Activated T-helper 17 cell treated with anti-CD3 and anti-CD28 coated beads, Interleukin-2, amount 50 U/mL, for 72 hours (primary cell): ENCODE measurements at regions not wholly inside any gene's neighbourhood (a gene's known extent, or its start where the extent isn't known, plus 50 kb on each side); places are given as distances from the start of the nearest gene placed in this dataset.
"Not testable (repeated sequence)": the region's sequence is repeated elsewhere in the genome, so short reads cannot be mapped to it uniquely, and the experiment has no call there.

Experiments used
- ATAC-seq: fragments of 150-1000 bp; cut with Tn5 transposase; replicated peaks from 2 replicates; pipeline ENCODE4 v1.10.0; 2021; ENCODE audit warnings: mild to moderate bottlenecking, moderate library complexity
- H3K27ac Mint-ChIP-seq: one replicate; pipeline ENCODE4 v1.8.0; 2022; ENCODE audit warnings: mixed read lengths
- H3K27me3 Mint-ChIP-seq: one replicate; pipeline ENCODE4 v1.8.0; 2022; ENCODE audit warnings: mixed read lengths
- H3K36me3 Mint-ChIP-seq: one replicate; pipeline ENCODE4 v1.8.0; 2022; ENCODE audit warnings: low read depth, mild to moderate bottlenecking, mixed read lengths
- H3K4me1 Mint-ChIP-seq: one replicate; pipeline ENCODE4 v1.8.0; 2022; ENCODE audit warnings: mixed read lengths
- H3K4me3 Mint-ChIP-seq: one replicate; pipeline ENCODE4 v1.8.0; 2022; ENCODE audit warnings: mild to moderate bottlenecking, mixed read lengths
- H3K9me3 Mint-ChIP-seq: one replicate; pipeline ENCODE4 v1.8.0; 2022; ENCODE audit warnings: mixed read lengths

DNA sequence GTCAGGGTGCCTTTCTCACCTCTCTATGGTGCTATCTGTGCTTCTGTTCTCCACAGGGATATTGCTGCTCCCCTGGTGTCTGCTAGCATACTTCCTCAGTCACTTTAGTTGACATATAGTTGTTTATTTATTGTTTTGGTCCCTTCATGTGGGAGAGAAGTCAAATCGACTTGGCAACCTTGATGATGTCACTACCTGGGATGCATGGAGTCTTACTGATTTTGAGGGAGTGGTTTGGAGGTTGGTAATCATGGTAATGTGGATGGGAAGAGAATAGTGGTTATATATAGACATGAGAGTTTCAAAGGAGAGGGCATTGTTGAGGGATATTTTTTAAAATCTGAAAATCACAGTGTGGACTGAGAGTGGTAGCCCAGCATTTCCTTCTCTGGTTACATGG lies 73.6 kb upstream of the FBXO33 start:
- peaks cover 3% of the 10 kb centered on the region for H3K27me3 Mint-ChIP-seq
- H3K27ac Mint-ChIP-seq = no peak overlapping the region
- no peaks in the 10 kb centered on the region for H3K4me1 Mint-ChIP-seq
- peaks cover 10% of the 10 kb centered on the region for H3K9me3 Mint-ChIP-seq
- no peaks in the 10 kb centered on the region for H3K36me3 Mint-ChIP-seq
- no peak overlapping the region for H3K4me3 Mint-ChIP-seq
- ATAC-seq = no peak

DNA sequence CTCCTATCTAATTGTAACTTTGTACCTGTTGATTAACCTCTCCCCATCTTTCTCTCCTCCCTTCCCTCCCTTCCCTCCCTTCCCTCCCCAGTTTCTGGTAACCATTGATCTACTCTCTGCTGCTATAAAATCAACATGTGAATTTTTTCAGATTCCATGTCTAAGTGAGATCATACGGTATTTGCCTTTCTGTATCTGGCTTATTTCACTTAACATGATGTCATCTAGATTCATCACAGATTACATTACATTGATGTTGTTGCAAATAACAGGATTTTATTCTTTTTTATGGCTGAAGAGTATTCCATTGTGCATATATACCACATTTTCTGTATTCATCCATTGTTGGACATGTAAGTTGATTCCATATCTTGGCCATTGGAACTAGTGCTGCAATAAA lies 68.0 kb upstream of the FBXO33 start:
- no peak overlapping the region for H3K4me3 Mint-ChIP-seq
- no peaks in the 10 kb centered on the region for H3K4me1 Mint-ChIP-seq
- no peaks in the 10 kb centered on the region for H3K36me3 Mint-ChIP-seq
- no peak for ATAC-seq
- H3K9me3 Mint-ChIP-seq = peaks cover 5% of the 10 kb centered on the region
- H3K27ac Mint-ChIP-seq = no peak overlapping the region
- H3K27me3 Mint-ChIP-seq = no peaks in the 10 kb centered on the region

DNA sequence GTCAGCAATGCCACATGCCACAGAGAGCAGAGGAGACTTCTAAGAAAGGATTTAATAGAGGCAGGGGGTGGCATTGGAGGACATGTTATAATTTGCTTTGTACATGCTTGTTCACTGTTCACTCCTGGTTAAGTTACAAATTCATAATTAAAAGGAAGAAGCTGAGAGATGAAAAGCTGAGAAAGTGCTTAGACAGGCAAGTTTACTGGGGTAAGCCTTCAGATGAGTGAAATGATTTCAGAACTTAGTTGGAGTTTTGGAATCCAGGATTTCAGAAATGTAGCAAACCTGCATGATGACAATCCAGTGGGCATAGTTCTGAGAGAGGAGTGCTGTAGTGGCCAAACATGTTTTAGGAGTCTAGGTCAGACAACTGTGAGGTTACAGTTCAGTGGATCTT lies 67.3 kb upstream of the FBXO33 start:
- H3K9me3 Mint-ChIP-seq = peaks cover 5% of the 10 kb centered on the region
- H3K27ac Mint-ChIP-seq = no peak overlapping the region
- no peaks in the 10 kb centered on the region for H3K4me1 Mint-ChIP-seq
- H3K4me3 Mint-ChIP-seq = no peak overlapping the region
- H3K36me3 Mint-ChIP-seq = no peaks in the 10 kb centered on the region
- ATAC-seq = no peak
- H3K27me3 Mint-ChIP-seq = no peaks in the 10 kb centered on the region

DNA sequence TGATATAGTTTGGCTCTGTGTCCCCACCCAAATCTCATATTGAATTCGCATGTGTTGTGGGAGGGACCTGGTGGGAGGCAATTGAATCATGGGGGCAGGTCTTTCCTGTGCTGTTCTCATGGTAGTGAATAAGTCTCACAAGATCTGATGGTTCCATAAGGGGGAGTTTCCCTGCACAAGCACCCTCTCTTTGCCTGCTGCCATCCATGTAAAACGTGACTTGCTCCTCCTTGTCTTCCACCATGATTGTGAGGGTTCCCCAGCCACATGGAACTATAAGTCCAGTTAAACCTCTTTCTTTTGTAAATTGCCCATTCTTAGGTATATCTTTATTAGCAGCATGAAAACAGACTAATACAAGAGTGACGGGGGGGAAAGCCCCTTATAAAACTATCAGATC lies 65.4 kb upstream of the FBXO33 start:
- H3K4me3 Mint-ChIP-seq, H3K9me3 Mint-ChIP-seq, H3K4me1 Mint-ChIP-seq, H3K27ac Mint-ChIP-seq, H3K36me3 Mint-ChIP-seq, H3K27me3 Mint-ChIP-seq, ATAC-seq: not testable (repeated sequence)

DNA sequence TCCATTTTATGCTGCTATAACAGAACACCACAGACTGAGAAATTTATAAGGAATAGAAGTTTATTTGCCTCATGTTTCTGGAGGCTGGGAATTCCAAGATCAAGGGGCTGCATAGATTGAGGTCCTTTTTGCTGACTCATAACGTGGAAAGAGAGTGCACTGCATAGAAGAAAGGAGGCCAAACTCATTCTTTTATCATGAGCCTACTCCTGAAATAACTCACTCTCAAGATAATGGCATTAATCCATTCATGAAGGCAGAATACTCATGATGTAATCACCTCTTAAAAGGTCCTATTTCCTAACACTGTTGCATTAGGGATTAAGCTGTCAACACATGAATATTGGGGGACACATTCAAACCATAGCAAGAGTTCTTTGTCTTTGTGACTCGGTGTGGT lies 60.0 kb upstream of the FBXO33 start:
- Mint-ChIP-seq H3K4me1 (no peaks in the 10 kb centered on the region), H3K4me3 (no peak overlapping the region), H3K36me3 (no peaks in the 10 kb centered on the region), H3K9me3 (peaks cover 5% of the 10 kb centered on the region), H3K27ac (no peak overlapping the region), H3K27me3 (no peaks in the 10 kb centered on the region)
- no peak for ATAC-seq

DNA sequence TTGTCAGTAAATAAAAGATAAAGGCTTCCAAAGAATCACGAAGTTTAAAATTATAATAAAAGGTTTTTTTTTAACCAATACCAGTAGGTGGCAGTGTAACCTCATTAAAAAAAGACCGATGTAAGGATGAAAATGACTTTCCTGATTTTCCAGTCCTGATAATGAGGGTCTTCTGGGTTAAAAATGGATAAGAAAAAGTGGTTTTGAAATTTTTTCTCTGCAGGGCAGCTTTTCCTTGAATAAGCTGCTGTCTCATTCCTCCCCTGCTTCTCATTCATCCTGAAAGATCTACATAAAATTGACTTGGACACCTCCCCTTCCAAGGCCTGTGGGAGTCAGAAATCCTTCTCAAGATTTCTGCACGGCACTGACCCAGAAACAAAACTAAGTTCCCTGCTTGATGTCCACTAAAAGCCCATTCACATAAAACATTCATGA lies 58.9 kb upstream of the FBXO33 start:
- H3K27ac Mint-ChIP-seq = no peak overlapping the region
- H3K36me3 Mint-ChIP-seq = no peaks in the 10 kb centered on the region
- peaks cover 3% of the 10 kb centered on the region for H3K9me3 Mint-ChIP-seq
- H3K4me1 Mint-ChIP-seq = no peaks in the 10 kb centered on the region
- no peaks in the 10 kb centered on the region for H3K27me3 Mint-ChIP-seq
- H3K4me3 Mint-ChIP-seq = no peak overlapping the region
- no peak for ATAC-seq

DNA sequence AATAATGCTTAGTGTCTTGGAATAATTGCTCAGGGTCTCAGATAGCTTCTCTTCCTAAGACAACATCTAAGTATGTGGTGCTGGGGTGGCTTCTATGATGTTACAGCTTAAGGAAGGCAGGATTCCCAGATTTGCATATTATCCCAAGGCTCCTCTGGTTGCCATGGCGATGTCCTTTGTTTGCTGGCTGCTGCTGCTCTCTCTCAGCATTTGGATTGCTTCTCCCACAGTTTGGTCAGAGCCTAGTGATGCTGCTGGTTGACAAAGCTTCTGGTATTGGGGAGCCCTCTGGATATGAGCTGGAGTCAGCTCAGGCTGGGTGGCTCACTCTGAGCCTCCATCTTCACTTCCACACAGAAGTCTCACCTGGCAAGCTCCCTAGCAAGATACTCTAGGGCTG lies 56.4 kb upstream of the FBXO33 start:
- no peaks in the 10 kb centered on the region for H3K4me1 Mint-ChIP-seq
- no peak overlapping the region for H3K4me3 Mint-ChIP-seq
- no peak for ATAC-seq
- H3K27me3 Mint-ChIP-seq = no peaks in the 10 kb centered on the region
- no peaks in the 10 kb centered on the region for H3K36me3 Mint-ChIP-seq
- H3K27ac Mint-ChIP-seq = no peak overlapping the region
- H3K9me3 Mint-ChIP-seq = no peaks in the 10 kb centered on the region

DNA sequence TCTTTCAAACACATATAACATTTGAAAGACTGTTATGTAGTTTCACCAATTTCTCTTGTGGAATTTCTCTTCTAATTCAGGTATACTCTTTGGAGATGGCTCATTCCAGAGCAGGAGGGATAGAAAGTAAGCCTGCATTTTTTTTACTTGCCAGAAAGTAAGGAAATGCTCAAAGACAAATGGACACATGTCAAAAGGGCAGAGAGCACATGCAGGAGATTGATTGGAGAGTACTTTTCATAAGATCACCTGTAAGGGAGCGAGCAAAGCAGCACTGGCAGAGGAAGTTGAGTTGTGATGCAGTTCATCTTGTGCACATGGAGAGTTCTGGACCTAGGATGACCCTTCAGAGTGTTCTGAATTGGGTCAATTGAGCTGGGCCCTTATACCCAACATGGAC lies 51.4 kb upstream of the FBXO33 start:
- no peak for ATAC-seq
- Mint-ChIP-seq H3K4me3 (no peak overlapping the region), H3K4me1 (no peaks in the 10 kb centered on the region), H3K9me3 (no peaks in the 10 kb centered on the region), H3K36me3 (no peaks in the 10 kb centered on the region), H3K27ac (no peak overlapping the region), H3K27me3 (no peaks in the 10 kb centered on the region)
